ENCODE measurements at regions not wholly inside any gene's neighbourhood (a gene's known extent, or its start where the extent isn't known, plus 50 kb on each side); places are given as distances from the start of the nearest gene placed in this dataset.

DNA sequence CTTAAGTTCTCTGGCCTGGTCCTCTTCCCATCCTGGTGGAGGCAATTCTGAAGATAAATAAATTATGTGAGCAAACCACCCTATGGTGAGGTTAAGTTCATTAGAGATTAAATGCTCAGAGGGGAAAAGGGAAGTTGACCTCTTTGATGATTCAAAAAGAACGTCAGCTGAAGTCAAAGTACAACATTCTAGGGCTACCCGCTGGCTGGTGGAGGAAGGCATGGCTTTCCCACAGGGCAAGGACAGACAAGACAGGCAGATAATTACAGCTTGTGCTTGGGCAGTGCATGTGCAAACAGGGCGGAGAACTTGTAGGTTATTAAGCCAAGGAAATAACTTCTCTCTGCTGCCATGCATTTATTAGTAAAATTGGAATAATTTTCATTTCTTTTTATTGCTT, 91.0 kb upstream of the SLC24A3 start:
- whole genome bisulfite sequencing = 38% methylated on average over 3 of the region's 3 CpGs
- DNase-seq (ENCODE audit: low spot score in 2 of 2) = no peak

GRCh38 chr20:19121916-19122315, 90.5 kb upstream of the SLC24A3 start:
- no peaks in the 10 kb centered on the region for H3K27me3 ChIP-seq
- no peak for TF ChIP-seq EP300 (IDR thresholded peaks at IDR 0.05)
- TF ChIP-seq, protein P1, sequence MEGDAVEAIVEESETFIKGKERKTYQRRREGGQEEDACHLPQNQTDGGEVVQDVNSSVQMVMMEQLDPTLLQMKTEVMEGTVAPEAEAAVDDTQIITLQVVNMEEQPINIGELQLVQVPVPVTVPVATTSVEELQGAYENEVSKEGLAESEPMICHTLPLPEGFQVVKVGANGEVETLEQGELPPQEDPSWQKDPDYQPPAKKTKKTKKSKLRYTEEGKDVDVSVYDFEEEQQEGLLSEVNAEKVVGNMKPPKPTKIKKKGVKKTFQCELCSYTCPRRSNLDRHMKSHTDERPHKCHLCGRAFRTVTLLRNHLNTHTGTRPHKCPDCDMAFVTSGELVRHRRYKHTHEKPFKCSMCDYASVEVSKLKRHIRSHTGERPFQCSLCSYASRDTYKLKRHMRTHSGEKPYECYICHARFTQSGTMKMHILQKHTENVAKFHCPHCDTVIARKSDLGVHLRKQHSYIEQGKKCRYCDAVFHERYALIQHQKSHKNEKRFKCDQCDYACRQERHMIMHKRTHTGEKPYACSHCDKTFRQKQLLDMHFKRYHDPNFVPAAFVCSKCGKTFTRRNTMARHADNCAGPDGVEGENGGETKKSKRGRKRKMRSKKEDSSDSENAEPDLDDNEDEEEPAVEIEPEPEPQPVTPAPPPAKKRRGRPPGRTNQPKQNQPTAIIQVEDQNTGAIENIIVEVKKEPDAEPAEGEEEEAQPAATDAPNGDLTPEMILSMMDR (IDR thresholded peaks at IDR 0.05) = no peak
- TF ChIP-seq POLR2AphosphoS5 (IDR thresholded peaks at IDR 0.05) = no peak
- TF ChIP-seq POLR2A (IDR thresholded peaks at IDR 0.05) = no peak
- DNase-seq (ENCODE audit: low spot score in 2 of 2) = no peak
- H3K4me1 ChIP-seq = peaks cover 10% of the 10 kb centered on the region
- H3K9me3 ChIP-seq = no peaks in the 10 kb centered on the region
- no peak overlapping the region for H3K4me3 ChIP-seq
- H3K36me3 ChIP-seq = no peaks in the 10 kb centered on the region
- peak overlapping the region; percentile 59 for H3K27ac ChIP-seq

More for the DNA sequence above, 91.0 kb upstream of the SLC24A3 start:
- TF ChIP-seq, protein P1 (IDR thresholded peaks at IDR 0.05) = no peak
- TF ChIP-seq EP300 (IDR thresholded peaks at IDR 0.05) (no peak), POLR2A (IDR thresholded peaks at IDR 0.05) (no peak), POLR2AphosphoS5 (IDR thresholded peaks at IDR 0.05) (no peak)
- Histone ChIP-seq H3K4me3 (no peak overlapping the region), H3K27ac (peak overlapping the region; percentile 18), H3K36me3 (no peaks in the 10 kb centered on the region), H3K4me1 (peaks cover 10% of the 10 kb centered on the region), H3K27me3 (no peaks in the 10 kb centered on the region), H3K9me3 (no peaks in the 10 kb centered on the region)

DNA sequence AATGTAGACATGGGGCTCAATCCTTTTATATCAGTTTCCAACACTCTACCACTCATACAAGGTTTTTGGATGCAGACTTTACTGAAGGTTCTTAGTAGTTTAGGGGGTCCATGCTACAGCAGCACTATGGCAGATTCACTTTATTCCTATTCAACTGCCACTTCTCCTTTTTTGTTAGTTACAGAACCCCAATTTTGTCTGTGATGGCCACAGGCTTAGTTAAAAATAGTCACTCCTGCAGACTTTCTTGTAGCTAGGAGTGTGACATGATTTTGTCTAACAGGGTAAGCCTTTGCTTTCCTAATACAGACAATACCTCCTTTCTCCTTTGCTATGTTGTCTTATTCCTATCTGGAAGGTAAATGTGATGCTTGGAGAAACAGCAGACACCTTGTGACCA, 90.0 kb upstream of the SLC24A3 start:
- Histone ChIP-seq H3K4me1 (peaks cover 10% of the 10 kb centered on the region), H3K36me3 (no peaks in the 10 kb centered on the region), H3K4me3 (no peak overlapping the region), H3K27me3 (no peaks in the 10 kb centered on the region), H3K9me3 (no peaks in the 10 kb centered on the region), H3K27ac (peak overlapping the region; percentile 59)
- DNase-seq (ENCODE audit: low spot score in 2 of 2) = no peak
- no peak for TF ChIP-seq POLR2AphosphoS5 (IDR thresholded peaks at IDR 0.05)
- no peak for TF ChIP-seq EP300 (IDR thresholded peaks at IDR 0.05)
- TF ChIP-seq POLR2A (IDR thresholded peaks at IDR 0.05) = no peak
- TF ChIP-seq, protein P1 (IDR thresholded peaks at IDR 0.05) = no peak

DNA sequence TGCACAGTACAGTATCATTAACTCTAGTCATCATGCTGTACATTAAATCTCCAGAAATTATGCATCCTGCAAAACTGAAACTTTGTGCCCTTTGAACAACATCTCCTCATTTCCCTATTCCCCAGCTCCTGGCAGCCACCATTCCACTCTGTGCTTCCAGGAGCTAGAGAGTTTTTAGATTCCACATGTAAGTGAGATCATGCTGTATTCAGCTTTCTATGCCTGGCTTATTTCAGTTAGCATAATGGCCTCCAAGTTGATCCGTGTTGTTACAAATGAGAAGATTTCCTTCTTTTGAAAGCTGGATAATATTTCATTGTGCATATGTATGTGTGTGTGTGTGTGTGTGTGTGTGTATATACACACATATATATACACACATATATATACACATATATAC, 86.9 kb upstream of the SLC24A3 start:
- Histone ChIP-seq H3K27ac (no peak overlapping the region), H3K4me3 (no peak overlapping the region), H3K4me1 (peaks cover 10% of the 10 kb centered on the region), H3K36me3 (no peaks in the 10 kb centered on the region), H3K27me3 (no peaks in the 10 kb centered on the region), H3K9me3 (no peaks in the 10 kb centered on the region)
- WGBS = 76% methylated on average over 1 of the region's 1 CpG
- DNase-seq (ENCODE audit: low spot score in 2 of 2) = no peak
- TF ChIP-seq EP300 (IDR thresholded peaks at IDR 0.05) = no peak
- TF ChIP-seq POLR2AphosphoS5 (IDR thresholded peaks at IDR 0.05) = no peak
- TF ChIP-seq, protein P1 (IDR thresholded peaks at IDR 0.05) = no peak
- TF ChIP-seq POLR2A (IDR thresholded peaks at IDR 0.05) = no peak

GRCh38 chr20:19129306-19129705, 83.1 kb upstream of the SLC24A3 start:
- no peaks in the 10 kb centered on the region for H3K9me3 ChIP-seq
- DNase-seq (ENCODE audit: low spot score in 2 of 2) = no peak
- no peak overlapping the region for H3K4me3 ChIP-seq
- no peaks in the 10 kb centered on the region for H3K27me3 ChIP-seq
- TF ChIP-seq, protein P1 (IDR thresholded peaks at IDR 0.05) = no peak
- no peak for TF ChIP-seq POLR2A (IDR thresholded peaks at IDR 0.05)
- no peak for TF ChIP-seq EP300 (IDR thresholded peaks at IDR 0.05)
- TF ChIP-seq POLR2AphosphoS5 (IDR thresholded peaks at IDR 0.05) = no peak
- H3K27ac ChIP-seq = no peak overlapping the region
- H3K36me3 ChIP-seq = no peaks in the 10 kb centered on the region
- H3K4me1 ChIP-seq = no peaks in the 10 kb centered on the region
- WGBS = 79% methylated on average over 1 of the region's 1 CpG
